ENCODE measurements at regions not wholly inside any gene's neighbourhood (a gene's known extent, or its start where the extent isn't known, plus 50 kb on each side); places are given as distances from the start of the nearest gene placed in this dataset.

- no peak for DNase-seq
- Histone ChIP-seq H3K4me3 (no peak overlapping the region), H3K27me3 (no peaks in the 10 kb centered on the region), H3K27ac (no peak overlapping the region), H3K4me1 (no peaks in the 10 kb centered on the region), H3K9me3 (peaks cover 0 to 11% (median 0%) of the 10 kb centered on the region in 11 donors), H3K36me3 (no peaks in the 10 kb centered on the region)
- ATAC-seq = no peak
- no peak for TF ChIP-seq CTCF (IDR thresholded peaks at IDR 0.05)
- 35 to 44% methylated on average over 4 of the region's 4 CpGs for WGBS, 2 donors
- intact Hi-C loops (cut with DNase I) = no loop called here
These were observed 1754.3 kb upstream of the AGA start for GRCh38 chr4:179196511-179196910.

GRCh38 chr4:179200681-179201080 is 1758.4 kb upstream of the AGA start:
- Histone ChIP-seq H3K4me1 (no peaks in the 10 kb centered on the region), H3K4me3 (no peak overlapping the region), H3K36me3 (no peaks in the 10 kb centered on the region), H3K27me3 (no peaks in the 10 kb centered on the region), H3K27ac (no peak overlapping the region), H3K9me3 (peaks cover 0 to 4% (median 0%) of the 10 kb centered on the region in 11 donors)
- DNase-seq = no peak
- ATAC-seq = no peak
- intact Hi-C loops (cut with DNase I) = no loop called here
- WGBS, 2 donors = 76 to 79% methylated on average over 7 of the region's 7 CpGs
- no peak for TF ChIP-seq CTCF (IDR thresholded peaks at IDR 0.05)

- Histone ChIP-seq H3K4me3 (no peak overlapping the region), H3K4me1 (no peaks in the 10 kb centered on the region), H3K27ac (no peak overlapping the region), H3K27me3 (no peaks in the 10 kb centered on the region), H3K36me3 (no peaks in the 10 kb centered on the region), H3K9me3 (peaks cover 0 to 25% (median 0%) of the 10 kb centered on the region in 11 donors)
- intact Hi-C loops (cut with DNase I) = no loop called here
- no peak for TF ChIP-seq CTCF (IDR thresholded peaks at IDR 0.05)
- WGBS, 2 donors = 67 to 70% methylated on average over 5 of the region's 5 CpGs
- no peak for DNase-seq
- no peak for ATAC-seq
These were observed 1783.4 kb upstream of the AGA start for GRCh38 chr4:179225594-179225993.

- TF ChIP-seq CTCF (IDR thresholded peaks at IDR 0.05) = no peak
- Histone ChIP-seq H3K36me3 (no peaks in the 10 kb centered on the region), H3K4me3 (no peak overlapping the region), H3K27ac (no peak overlapping the region), H3K9me3 (peaks cover 0 to 7% (median 0%) of the 10 kb centered on the region in 11 donors), H3K4me1 (no peaks in the 10 kb centered on the region), H3K27me3 (no peaks in the 10 kb centered on the region)
- WGBS, 2 donors = 38 to 49% methylated on average over 1 of the region's 1 CpG
- intact Hi-C loops (cut with DNase I) = no loop called here
- no peak for ATAC-seq
- DNase-seq = no peak
These were observed 1806.6 kb upstream of the AGA start for GRCh38 chr4:179248821-179249220.
